Brain microvascular endothelial cell (primary cell): ENCODE measurements at regions not wholly inside any gene's neighbourhood (a gene's known extent, or its start where the extent isn't known, plus 50 kb on each side); places are given as distances from the start of the nearest gene placed in this dataset.
"Not testable (repeated sequence)": the region's sequence is repeated elsewhere in the genome, so short reads cannot be mapped to it uniquely, and the experiment has no call there.

ENCODE experiments used
- DNase-seq: peaks from one replicate; pipeline ENCODE4 v3.0.0-alpha.2; 2020
- H3K27ac ChIP-seq: fragments of 250-450 bp; sonication (Bioruptor Pico); 2 replicates; pipeline ENCODE4 v1.5.1; 2020; ENCODE audit warnings: mild to moderate bottlenecking, moderate library complexity
- H3K27me3 ChIP-seq: fragments of 250-450 bp; sonication (Bioruptor Pico); replicated peaks from 2 replicates; pipeline ENCODE4 v1.5.1; 2020; ENCODE audit warnings: mild to moderate bottlenecking
- H3K36me3 ChIP-seq: fragments of 250-450 bp; sonication (Bioruptor Pico); replicated peaks from 2 replicates; pipeline ENCODE4 v1.5.1; 2020; ENCODE audit warnings: mild to moderate bottlenecking
- H3K4me3 ChIP-seq: 2 replicates; pipeline ENCODE4 v1.5.1; 2011; ENCODE audit warnings: low read depth, mild to moderate bottlenecking, control low read depth, low read length, moderate library complexity
- in situ Hi-C: cut with HindIII; loops from 2 replicates; pipeline ENCODE4 v1.10.0; 2017; ENCODE audit warnings: low sequenced_read_pairs, low pct_ligation_motif_present
- TF ChIP-seq, protein P1 (sequence below): IDR thresholded peaks from 2 replicates; pipeline ENCODE4 v1.5.1; 2011; ENCODE audit warnings: low read depth, mild to moderate bottlenecking, moderate library complexity, low read length, control low read depth, inconsistent platforms; ENCODE audit errors: missing control alignments

DNA sequence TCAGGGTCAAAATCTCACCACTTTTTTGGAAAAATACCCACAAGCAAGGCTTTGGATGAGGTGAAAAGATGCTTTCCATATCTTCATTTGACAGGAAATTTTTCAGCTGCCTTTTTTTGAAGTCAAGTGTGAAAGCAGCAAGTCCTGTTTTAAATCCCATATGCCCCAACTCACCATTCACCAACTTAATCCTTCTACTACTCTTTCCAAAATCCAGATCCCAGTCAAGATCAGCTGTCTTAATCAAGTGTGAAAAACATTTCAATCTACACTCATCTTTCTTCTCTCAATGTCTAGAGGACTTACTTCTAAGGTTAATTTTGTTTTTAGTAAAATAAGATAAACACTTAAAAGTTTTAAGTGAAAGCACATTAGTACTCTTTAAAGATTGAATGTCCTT is 128.4 kb upstream of the CEP126 start:
- Histone ChIP-seq H3K27ac (no peak overlapping the region), H3K4me3 (no peak overlapping the region), H3K36me3 (no peaks in the 10 kb centered on the region), H3K27me3 (no peaks in the 10 kb centered on the region)
- in situ Hi-C loops = no loop called here
- TF ChIP-seq, protein P1, sequence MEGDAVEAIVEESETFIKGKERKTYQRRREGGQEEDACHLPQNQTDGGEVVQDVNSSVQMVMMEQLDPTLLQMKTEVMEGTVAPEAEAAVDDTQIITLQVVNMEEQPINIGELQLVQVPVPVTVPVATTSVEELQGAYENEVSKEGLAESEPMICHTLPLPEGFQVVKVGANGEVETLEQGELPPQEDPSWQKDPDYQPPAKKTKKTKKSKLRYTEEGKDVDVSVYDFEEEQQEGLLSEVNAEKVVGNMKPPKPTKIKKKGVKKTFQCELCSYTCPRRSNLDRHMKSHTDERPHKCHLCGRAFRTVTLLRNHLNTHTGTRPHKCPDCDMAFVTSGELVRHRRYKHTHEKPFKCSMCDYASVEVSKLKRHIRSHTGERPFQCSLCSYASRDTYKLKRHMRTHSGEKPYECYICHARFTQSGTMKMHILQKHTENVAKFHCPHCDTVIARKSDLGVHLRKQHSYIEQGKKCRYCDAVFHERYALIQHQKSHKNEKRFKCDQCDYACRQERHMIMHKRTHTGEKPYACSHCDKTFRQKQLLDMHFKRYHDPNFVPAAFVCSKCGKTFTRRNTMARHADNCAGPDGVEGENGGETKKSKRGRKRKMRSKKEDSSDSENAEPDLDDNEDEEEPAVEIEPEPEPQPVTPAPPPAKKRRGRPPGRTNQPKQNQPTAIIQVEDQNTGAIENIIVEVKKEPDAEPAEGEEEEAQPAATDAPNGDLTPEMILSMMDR = no peak
- DNase-seq = no peak

DNA sequence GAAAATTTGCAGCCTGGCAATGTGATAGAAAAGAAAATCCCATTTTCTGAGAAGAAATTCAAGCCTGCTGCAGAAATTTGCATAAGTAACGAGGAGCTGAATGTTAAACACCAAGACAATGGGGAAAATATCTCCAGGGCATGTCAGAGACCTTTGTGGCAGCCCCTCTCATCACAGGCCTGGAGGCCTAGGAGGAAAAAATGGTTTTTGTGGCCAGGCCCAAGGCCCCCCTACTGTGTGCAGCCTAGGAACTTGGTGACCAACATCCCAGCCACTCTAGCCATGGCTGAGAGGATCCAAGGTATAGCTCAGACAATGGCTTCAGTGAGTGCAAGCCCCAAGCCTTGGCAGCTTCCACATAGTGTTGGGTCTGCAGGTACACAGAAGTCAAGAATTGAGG is 135.6 kb upstream of the CEP126 start:
- H3K27ac ChIP-seq, H3K36me3 ChIP-seq, DNase-seq, H3K27me3 ChIP-seq, H3K4me3 ChIP-seq, in situ Hi-C loops: not testable (repeated sequence)

DNA sequence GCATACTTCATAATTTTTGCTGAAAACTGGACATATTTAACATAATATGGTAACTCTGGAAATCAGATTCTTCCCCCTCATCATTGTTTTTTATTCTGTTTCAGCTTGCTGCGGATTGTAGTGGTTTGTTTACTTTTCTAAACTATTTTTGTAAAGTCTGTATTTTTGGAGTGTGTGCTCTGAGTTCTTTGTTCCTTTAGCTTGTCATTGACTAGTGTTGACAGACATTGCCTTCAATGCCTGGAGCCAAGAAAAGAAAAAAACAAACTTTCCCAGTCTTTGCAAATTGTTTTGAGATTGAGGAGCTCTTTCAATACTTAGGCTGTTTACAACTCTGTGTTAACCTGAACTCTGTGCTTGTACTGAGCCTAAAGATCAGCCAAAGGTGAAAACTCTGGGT is 137.3 kb upstream of the CEP126 start:
- in situ Hi-C loops = no loop called here
- TF ChIP-seq, protein P1 = no peak
- Histone ChIP-seq H3K27me3 (no peaks in the 10 kb centered on the region), H3K27ac (no peak overlapping the region), H3K4me3 (no peak overlapping the region), H3K36me3 (no peaks in the 10 kb centered on the region)
- DNase-seq = no peak

DNA sequence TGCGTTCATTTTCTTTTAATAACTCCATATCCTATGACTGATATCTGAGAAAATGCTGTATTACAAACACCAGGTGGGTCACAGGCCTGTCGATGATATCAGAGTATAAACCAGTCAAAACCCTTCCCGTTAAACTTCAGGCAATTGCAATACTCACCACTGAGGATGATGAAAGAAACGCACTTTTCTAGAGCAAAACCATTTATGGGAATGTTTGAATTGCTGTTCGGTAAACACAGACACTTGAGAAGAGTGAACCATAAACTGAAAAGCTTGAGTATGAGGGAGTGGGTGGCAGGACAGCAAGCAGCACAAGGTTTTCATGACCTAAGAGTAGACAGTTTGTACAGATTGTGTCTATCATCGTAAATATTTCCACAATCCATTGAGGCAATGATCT is 139.8 kb upstream of the CEP126 start:
- H3K27me3 ChIP-seq = no peaks in the 10 kb centered on the region
- no peak overlapping the region for H3K4me3 ChIP-seq
- TF ChIP-seq, protein P1 = no peak
- H3K27ac ChIP-seq = no peak overlapping the region
- DNase-seq = no peak
- H3K36me3 ChIP-seq = no peaks in the 10 kb centered on the region
- in situ Hi-C loops = no loop called here

DNA sequence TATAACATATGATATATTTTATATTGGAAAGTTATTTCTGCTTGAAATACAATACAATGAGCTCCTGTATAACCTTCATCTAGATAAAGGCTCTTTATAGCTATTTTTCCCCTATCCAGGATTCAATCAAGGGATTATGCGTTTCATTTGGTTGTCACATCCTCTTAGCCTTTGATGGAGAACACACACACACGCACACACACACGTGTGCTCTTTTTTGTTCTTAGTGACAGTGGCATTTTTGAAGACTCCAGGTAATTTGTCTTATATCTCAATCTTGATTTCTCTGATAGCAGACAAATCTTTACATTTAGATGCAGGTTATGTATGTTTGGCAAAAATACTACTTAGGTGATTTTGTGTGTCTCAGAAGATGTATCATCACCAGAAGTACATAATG is 144.2 kb upstream of the CEP126 start:
- TF ChIP-seq, protein P1 = no peak
- no peak overlapping the region for H3K4me3 ChIP-seq
- H3K27me3 ChIP-seq = no peaks in the 10 kb centered on the region
- in situ Hi-C loops = no loop called here
- no peak overlapping the region for H3K27ac ChIP-seq
- no peaks in the 10 kb centered on the region for H3K36me3 ChIP-seq
- DNase-seq = no peak

DNA sequence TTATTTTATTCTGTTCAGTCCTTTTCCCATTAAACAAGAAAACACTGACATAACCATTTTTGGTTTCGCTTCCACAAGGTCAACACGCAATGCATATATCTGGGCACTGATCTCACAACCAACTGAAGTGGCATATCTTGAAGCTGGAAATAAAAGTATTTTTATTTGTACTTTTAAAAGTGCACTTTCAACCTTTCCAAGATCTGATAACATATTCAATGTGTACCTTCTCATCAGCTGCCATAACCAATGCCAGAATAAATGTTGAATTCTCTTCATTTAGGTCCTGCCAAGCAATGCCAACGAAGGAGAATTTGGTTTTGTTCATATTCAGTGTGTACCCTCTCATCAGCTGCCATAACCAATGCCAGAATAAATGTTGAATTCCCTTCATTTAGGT is 148.9 kb upstream of the CEP126 start:
- H3K27me3 ChIP-seq = no peaks in the 10 kb centered on the region

More for the DNA sequence above, 148.9 kb upstream of the CEP126 start:
- in situ Hi-C loops = no loop called here
- Histone ChIP-seq H3K27ac (no peak overlapping the region), H3K4me3 (no peak overlapping the region), H3K36me3 (no peaks in the 10 kb centered on the region)
- DNase-seq = no peak
- TF ChIP-seq, protein P1 = no peak
